Keratinocyte (primary cell): ENCODE measurements at regions not wholly inside any gene's neighbourhood (a gene's known extent, or its start where the extent isn't known, plus 50 kb on each side); places are given as distances from the start of the nearest gene placed in this dataset.

ENCODE experiments used
- CTCF ChIP-seq, 3 experiments: IDR thresholded peaks in 1 of 3; conservative IDR thresholded peaks in 1 of 3; optimal IDR thresholded peaks in 1 of 3; 2 replicates in 2 of 3; 3 replicates in 1 of 3; pipeline versions ENCODE3 to v1.5.1; 2011; ENCODE audit warnings: low read length in 3 of 3, mild to moderate bottlenecking in 3 of 3, moderate library complexity in 2 of 3, control low read depth in 1 of 3, inconsistent platforms in 1 of 3; ENCODE audit not compliant: insufficient read depth in 2 of 3; ENCODE audit errors: extremely low read depth in 1 of 3
- EZH2 ChIP-seq: IDR thresholded peaks from one replicate; pipeline ENCODE4 v1.6.1; 2012; ENCODE audit warnings: inconsistent platforms, mild to moderate bottlenecking, low read length, moderate library complexity

- no peak for TF ChIP-seq CTCF (optimal IDR thresholded peaks at IDR 0.05 in 1 of 3, IDR thresholded peaks at IDR 0.05 in 1 of 3, conservative IDR thresholded peaks at IDR 0.05 in 1 of 3; ENCODE audit: extremely low read depth in 1 of 3, insufficient read depth in 2 of 3, low read length in 3 of 3)
- TF ChIP-seq EZH2, result no peak
Observed at GRCh38 chr16:16869746-16870145, 490.8 kb downstream of the NPIPA7 start.
